Sigmoid colon (tissue), 4 donors: ENCODE measurements at regions not wholly inside any gene's neighbourhood (a gene's known extent, or its start where the extent isn't known, plus 50 kb on each side); places are given as distances from the start of the nearest gene placed in this dataset.

Experiments used
- CTCF ChIP-seq, 4 experiments: fragments of 450-650 bp in 3 of 4; fragments of 200-600 bp in 1 of 4; IDR thresholded peaks; one replicate each; pipeline ENCODE4 v1.5.1; 2016 to 2019; ENCODE audit warnings: antibody characterized with exemption in 4 of 4, mild to moderate bottlenecking in 3 of 4, moderate library complexity in 2 of 4
- EP300 ChIP-seq, 4 donors: sonication (generic); formaldehyde crosslinking; IDR thresholded peaks; one replicate each; pipeline ENCODE4 v1.6.1; 2017; ENCODE audit warnings: antibody characterized with exemption in 4 of 4
- POLR2A ChIP-seq, 2 donors: fragments of 450-650 bp; IDR thresholded peaks; one replicate each; pipeline ENCODE4 v1.6.1; 2016; ENCODE audit warnings: antibody characterized with exemption in 2 of 2, mild to moderate bottlenecking in 2 of 2, moderate library complexity in 2 of 2

- TF ChIP-seq EP300 (IDR thresholded peaks at IDR 0.05) (no peak), CTCF (IDR thresholded peaks at IDR 0.05) (no peak), POLR2A (IDR thresholded peaks at IDR 0.05) (no peak)
These were observed 111.3 kb downstream of the TSN start for GRCh38 chr2:121866789-121867188.
